Ramos (cell line): ENCODE measurements at regions not wholly inside any gene's neighbourhood (a gene's known extent, or its start where the extent isn't known, plus 50 kb on each side); places are given as distances from the start of the nearest gene placed in this dataset.

ENCODE experiments used
- in situ Hi-C: fragments of 300-500 bp; cut with MboI; formaldehyde crosslinking; loops from one replicate; pipeline ENCODE4 v1.14.3; 2022; ENCODE audit warnings: low sequenced_read_pairs; ENCODE audit not compliant: unreplicated experiment

GRCh38 chr20:57006411-57007170, 259.9 kb downstream of the BMP7 start:
- in situ Hi-C loops: no loop called here

- in situ Hi-C loops: no loop called here
Measured at GRCh38 chr20:57007171-57007540, 259.3 kb downstream of the BMP7 start.

- in situ Hi-C loops: no loop called here
Measured at GRCh38 chr20:57008217-57008616, 258.2 kb downstream of the BMP7 start.

GRCh38 chr20:57009355-57009754, 257.1 kb downstream of the BMP7 start:
- in situ Hi-C loops: no loop called here

GRCh38 chr20:57009775-57010174, 256.7 kb downstream of the BMP7 start:
- in situ Hi-C loops: no loop called here

- in situ Hi-C loops: no loop called here
Measured at GRCh38 chr20:57012691-57013090, 253.8 kb downstream of the BMP7 start.

- in situ Hi-C loops: no loop called here
Measured at GRCh38 chr20:57013217-57013616, 253.2 kb downstream of the BMP7 start.

- in situ Hi-C loops: no loop called here
Measured at GRCh38 chr20:57013741-57014140, 252.7 kb downstream of the BMP7 start.

- in situ Hi-C loops: no loop called here
Measured at GRCh38 chr20:57020364-57020763, 246.1 kb downstream of the BMP7 start.

- in situ Hi-C loops: no loop called here
Measured at GRCh38 chr20:57022306-57022705, 244.1 kb downstream of the BMP7 start.

GRCh38 chr20:57023007-57023406, 243.4 kb downstream of the BMP7 start:
- in situ Hi-C loops: no loop called here

GRCh38 chr20:57023997-57024396, 242.4 kb downstream of the BMP7 start:
- in situ Hi-C loops: no loop called here

GRCh38 chr20:57024849-57025248, 241.6 kb downstream of the BMP7 start:
- in situ Hi-C loops: no loop called here

GRCh38 chr20:57025261-57025660, 241.2 kb downstream of the BMP7 start:
- in situ Hi-C loops: no loop called here

- in situ Hi-C loops: no loop called here
Measured at GRCh38 chr20:57025666-57026224, 240.7 kb downstream of the BMP7 start.

GRCh38 chr20:57027777-57028176, 238.7 kb downstream of the BMP7 start:
- in situ Hi-C loops: no loop called here

- in situ Hi-C loops: no loop called here
Measured at GRCh38 chr20:57030611-57031600, 235.5 kb downstream of the BMP7 start.

GRCh38 chr20:57031867-57032355, 234.5 kb downstream of the BMP7 start:
- in situ Hi-C loops: no loop called here

GRCh38 chr20:57032847-57033246, 233.6 kb downstream of the BMP7 start:
- in situ Hi-C loops: no loop called here

- in situ Hi-C loops: no loop called here
Measured at GRCh38 chr20:57034001-57034400, 232.4 kb downstream of the BMP7 start.

GRCh38 chr20:57037689-57038088, 228.8 kb downstream of the BMP7 start:
- in situ Hi-C loops: no loop called here
